OCI-LY7 (cell line): ENCODE measurements at regions not wholly inside any gene's neighbourhood (a gene's known extent, or its start where the extent isn't known, plus 50 kb on each side); places are given as distances from the start of the nearest gene placed in this dataset.

ENCODE experiments used
- EZH2phosphoT487 ChIP-seq: fragments of 200-600 bp; sonication (generic); IDR thresholded peaks from 2 replicates; pipeline ENCODE4 v1.6.1; 2018; ENCODE audit warnings: low read depth, borderline replicate concordance, mild to moderate bottlenecking, mixed run types, antibody characterized with exemption, low read length, moderate library complexity, mixed read lengths
- TF ChIP-seq, protein P1 (sequence below): fragments of 200-600 bp; sonication (generic); conservative IDR thresholded peaks from 2 replicates; pipeline ENCODE4 v1.5.1; 2014; ENCODE audit warnings: mild to moderate bottlenecking, antibody characterized with exemption, low read length, moderate library complexity, mixed read lengths

- TF ChIP-seq, protein P1, sequence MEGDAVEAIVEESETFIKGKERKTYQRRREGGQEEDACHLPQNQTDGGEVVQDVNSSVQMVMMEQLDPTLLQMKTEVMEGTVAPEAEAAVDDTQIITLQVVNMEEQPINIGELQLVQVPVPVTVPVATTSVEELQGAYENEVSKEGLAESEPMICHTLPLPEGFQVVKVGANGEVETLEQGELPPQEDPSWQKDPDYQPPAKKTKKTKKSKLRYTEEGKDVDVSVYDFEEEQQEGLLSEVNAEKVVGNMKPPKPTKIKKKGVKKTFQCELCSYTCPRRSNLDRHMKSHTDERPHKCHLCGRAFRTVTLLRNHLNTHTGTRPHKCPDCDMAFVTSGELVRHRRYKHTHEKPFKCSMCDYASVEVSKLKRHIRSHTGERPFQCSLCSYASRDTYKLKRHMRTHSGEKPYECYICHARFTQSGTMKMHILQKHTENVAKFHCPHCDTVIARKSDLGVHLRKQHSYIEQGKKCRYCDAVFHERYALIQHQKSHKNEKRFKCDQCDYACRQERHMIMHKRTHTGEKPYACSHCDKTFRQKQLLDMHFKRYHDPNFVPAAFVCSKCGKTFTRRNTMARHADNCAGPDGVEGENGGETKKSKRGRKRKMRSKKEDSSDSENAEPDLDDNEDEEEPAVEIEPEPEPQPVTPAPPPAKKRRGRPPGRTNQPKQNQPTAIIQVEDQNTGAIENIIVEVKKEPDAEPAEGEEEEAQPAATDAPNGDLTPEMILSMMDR: no peak
- TF ChIP-seq EZH2phosphoT487: no peak
Observed at GRCh38 chr4:184892999-184893398, 67.2 kb upstream of the ACSL1 start.
